ENCODE measurements at regions not wholly inside any gene's neighbourhood (a gene's known extent, or its start where the extent isn't known, plus 50 kb on each side); places are given as distances from the start of the nearest gene placed in this dataset.

DNA sequence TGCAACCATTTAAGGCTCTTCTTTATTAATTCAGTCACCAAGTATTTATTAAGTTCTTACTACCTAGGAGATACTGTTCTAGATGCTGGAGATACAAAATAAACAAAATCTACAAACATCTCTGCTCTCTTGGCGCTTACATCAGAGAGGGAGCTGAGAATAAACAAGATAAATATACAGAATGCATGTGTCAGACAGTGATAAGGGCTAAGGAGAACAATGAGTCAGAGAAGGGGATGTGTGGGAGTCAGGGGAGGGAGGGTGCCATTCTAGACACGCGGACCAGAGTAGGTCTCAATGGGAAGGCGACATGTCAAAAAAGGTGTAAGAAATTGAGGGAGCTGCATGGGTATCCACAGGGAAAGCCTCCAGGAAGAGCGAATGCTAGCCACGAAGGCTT lies 393.2 kb downstream of the RWDD3 start:
- no peak for DNase-seq
- Histone ChIP-seq H3K27me3 (no peaks in the 10 kb centered on the region), H3K27ac (no peak overlapping the region), H3K4me3 (no peak overlapping the region), H3K36me3 (no peaks in the 10 kb centered on the region), H3K9me3 (no peaks in the 10 kb centered on the region), H3K4me1 (no peaks in the 10 kb centered on the region)
- in situ Hi-C loops (cut with MboI; ENCODE audit: low pct_ligation_motif_present in 1 of 4, low pct_unique_long_range_greater_than_20kb in 1 of 4, low sequenced_read_pairs in 3 of 4): no loop called here
- intact Hi-C loops (cut with DNase I; ENCODE audit: low total_unique reads): no loop called here
- TF ChIP-seq CTCF (IDR thresholded peaks at IDR 0.05) (no peak), EP300 (IDR thresholded peaks at IDR 0.05; ENCODE audit: low read depth) (no peak), POLR2A (IDR thresholded peaks at IDR 0.05) (no peak), POLR2AphosphoS5 (IDR thresholded peaks at IDR 0.05) (no peak)
- whole genome bisulfite sequencing, 2 donors (ENCODE audit: low coverage in 1 of 2): 84 to 100% methylated on average over 2 to 6 of the region's 6 CpGs

DNA sequence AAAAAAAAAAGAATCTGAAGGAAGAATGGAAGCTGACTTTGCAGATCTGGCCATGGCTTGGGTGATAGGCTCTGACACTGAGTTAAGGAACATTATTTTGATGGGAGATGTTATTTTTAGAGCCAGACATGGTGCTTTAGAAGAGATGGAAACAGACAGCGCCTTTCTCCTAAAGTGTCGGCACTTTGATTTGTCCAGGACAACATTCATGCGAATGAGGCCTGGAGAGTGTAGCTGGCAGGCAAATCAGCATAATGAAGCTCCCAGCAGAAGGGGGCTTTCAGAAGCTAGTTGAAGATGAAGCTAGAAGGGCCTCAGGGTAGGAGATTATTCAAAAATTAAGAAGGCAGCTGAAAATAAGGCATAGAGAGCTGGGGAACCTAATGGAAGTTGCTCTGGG lies 397.7 kb downstream of the RWDD3 start:
- TF ChIP-seq POLR2A (IDR thresholded peaks at IDR 0.05) (no peak), POLR2AphosphoS5 (IDR thresholded peaks at IDR 0.05) (no peak), EP300 (IDR thresholded peaks at IDR 0.05; ENCODE audit: low read depth) (no peak), CTCF (IDR thresholded peaks at IDR 0.05) (no peak)
- Histone ChIP-seq H3K9me3 (no peaks in the 10 kb centered on the region), H3K4me1 (no peaks in the 10 kb centered on the region), H3K4me3 (no peak overlapping the region), H3K27me3 (no peaks in the 10 kb centered on the region), H3K27ac (no peak overlapping the region), H3K36me3 (no peaks in the 10 kb centered on the region)
- WGBS, 2 donors (ENCODE audit: low coverage in 1 of 2): 71 to 91% methylated on average over 1 to 3 of the region's 3 CpGs
- no peak for DNase-seq
- intact Hi-C loops (cut with DNase I; ENCODE audit: low total_unique reads): no loop called here
- in situ Hi-C loops (cut with MboI; ENCODE audit: low pct_ligation_motif_present in 1 of 4, low pct_unique_long_range_greater_than_20kb in 1 of 4, low sequenced_read_pairs in 3 of 4): no loop called here

GRCh38 chr1:95635811-95636210 lies 401.8 kb downstream of the RWDD3 start:
- 89 to 92% methylated on average over 3 of the region's 3 CpGs for WGBS, 2 donors (ENCODE audit: low coverage in 1 of 2)
- peaks cover 0 to 4% (median 0%) of the 10 kb centered on the region in 4 donors for H3K4me1 ChIP-seq
- no peaks in the 10 kb centered on the region for H3K9me3 ChIP-seq
- H3K4me3 ChIP-seq: no peak overlapping the region
- no peak overlapping the region for H3K27ac ChIP-seq
- DNase-seq: no peak
- TF ChIP-seq POLR2A (IDR thresholded peaks at IDR 0.05): no peak
- no peak for TF ChIP-seq POLR2AphosphoS5 (IDR thresholded peaks at IDR 0.05)
- no peak for TF ChIP-seq CTCF (IDR thresholded peaks at IDR 0.05)
- TF ChIP-seq EP300 (IDR thresholded peaks at IDR 0.05; ENCODE audit: low read depth): no peak
- intact Hi-C loops (cut with DNase I; ENCODE audit: low total_unique reads) (no loop called here), in situ Hi-C loops (cut with MboI; ENCODE audit: low pct_ligation_motif_present in 1 of 4, low pct_unique_long_range_greater_than_20kb in 1 of 4, low sequenced_read_pairs in 3 of 4) (no loop called here)
- no peaks in the 10 kb centered on the region for H3K27me3 ChIP-seq
- H3K36me3 ChIP-seq: no peaks in the 10 kb centered on the region

- in situ Hi-C loops (cut with MboI; ENCODE audit: low pct_ligation_motif_present in 1 of 4, low pct_unique_long_range_greater_than_20kb in 1 of 4, low sequenced_read_pairs in 3 of 4): no loop called here
- intact Hi-C loops (cut with DNase I; ENCODE audit: low total_unique reads): no loop called here
Measured at GRCh38 chr1:95636897-95637296, 402.9 kb downstream of the RWDD3 start.

More at GRCh38 chr1:95636897-95637296, 402.9 kb downstream of the RWDD3 start:
- H3K4me1 ChIP-seq: peaks cover 0 to 8% (median 0%) of the 10 kb centered on the region in 4 donors
- H3K36me3 ChIP-seq: no peaks in the 10 kb centered on the region
- TF ChIP-seq POLR2A (IDR thresholded peaks at IDR 0.05): no peak
- no peak for TF ChIP-seq EP300 (IDR thresholded peaks at IDR 0.05; ENCODE audit: low read depth)
- TF ChIP-seq CTCF (IDR thresholded peaks at IDR 0.05): no peak
- no peak for TF ChIP-seq POLR2AphosphoS5 (IDR thresholded peaks at IDR 0.05)
- no peaks in the 10 kb centered on the region for H3K27me3 ChIP-seq
- no peaks in the 10 kb centered on the region for H3K9me3 ChIP-seq
- no peak overlapping the region for H3K4me3 ChIP-seq
- 75 to 83% methylated on average over 1 of the region's 1 CpG for WGBS, 2 donors (ENCODE audit: low coverage in 1 of 2)
- H3K27ac ChIP-seq: no peak overlapping the region
- DNase-seq: no peak
